ENCODE measurements at regions not wholly inside any gene's neighbourhood (a gene's known extent, or its start where the extent isn't known, plus 50 kb on each side); places are given as distances from the start of the nearest gene placed in this dataset.

- no peak for DNase-seq
Measured at GRCh38 chr2:150759531-150759930, 272.1 kb upstream of the RND3 start.

GRCh38 chr2:150759106-150759505, 271.6 kb upstream of the RND3 start:
- DNase-seq, result no peak

- no peak for DNase-seq
Measured at GRCh38 chr2:150752229-150752628, 264.8 kb upstream of the RND3 start.

GRCh38 chr2:150750720-150751119, 263.3 kb upstream of the RND3 start:
- no peak for DNase-seq

GRCh38 chr2:150742094-150742493, 254.6 kb upstream of the RND3 start:
- peak; percentile 37 for DNase-seq

GRCh38 chr2:150735894-150736498, 248.5 kb upstream of the RND3 start:
- no peak for DNase-seq

GRCh38 chr2:150733051-150733618, 245.7 kb upstream of the RND3 start:
- peak; percentile 21 for DNase-seq

GRCh38 chr2:150732491-150732890, 245.0 kb upstream of the RND3 start:
- DNase-seq, result peak; percentile 35

GRCh38 chr2:150732064-150732463, 244.6 kb upstream of the RND3 start:
- no peak for DNase-seq

- no peak for DNase-seq
Measured at GRCh38 chr2:150729495-150729955, 242.1 kb upstream of the RND3 start.

GRCh38 chr2:150718280-150718679, 230.8 kb upstream of the RND3 start:
- peak; percentile 3 for DNase-seq

GRCh38 chr2:150716186-150716585, 228.7 kb upstream of the RND3 start:
- DNase-seq, result no peak

- no peak for DNase-seq
Measured at GRCh38 chr2:150715501-150715900, 228.0 kb upstream of the RND3 start.

- DNase-seq, result no peak
Measured at GRCh38 chr2:150710916-150711315, 223.4 kb upstream of the RND3 start.

GRCh38 chr2:150710041-150710440, 222.6 kb upstream of the RND3 start:
- no peak for DNase-seq

GRCh38 chr2:150706561-150706960, 219.1 kb upstream of the RND3 start:
- DNase-seq, result no peak

GRCh38 chr2:150705767-150706166, 218.3 kb upstream of the RND3 start:
- DNase-seq, result peak; percentile 41

GRCh38 chr2:150705357-150705756, 217.9 kb upstream of the RND3 start:
- DNase-seq, result no peak

- no peak for DNase-seq
Measured at GRCh38 chr2:150702791-150703190, 215.3 kb upstream of the RND3 start.

- no peak for DNase-seq
Measured at GRCh38 chr2:150700666-150701580, 213.5 kb upstream of the RND3 start.

- no peak for DNase-seq
Measured at GRCh38 chr2:150699218-150699617, 211.8 kb upstream of the RND3 start.

- no peak for DNase-seq
Measured at GRCh38 chr2:150698016-150698661, 210.7 kb upstream of the RND3 start.

GRCh38 chr2:150697596-150697995, 210.1 kb upstream of the RND3 start:
- DNase-seq, result no peak

Measured in OCI-M1 (cell line).